ENCODE measurements at regions not wholly inside any gene's neighbourhood (a gene's known extent, or its start where the extent isn't known, plus 50 kb on each side); places are given as distances from the start of the nearest gene placed in this dataset.
"Not testable (repeated sequence)": the region's sequence is repeated elsewhere in the genome, so short reads cannot be mapped to it uniquely, and the experiment has no call there.

GRCh38 chr15:70584838-70585706 is 178.3 kb downstream of the UACA start:
- Histone ChIP-seq H3K9me3 (ENCODE audit: control insufficient read depth, insufficient read depth, low read length) (no peaks in the 10 kb centered on the region), H3K4me1 (ENCODE audit: insufficient read depth, low read length) (peaks cover 6% of the 10 kb centered on the region; the same call in 1 of the 2 replicates), H3K36me3 (ENCODE audit: insufficient read depth, low read length) (no peaks in the 10 kb centered on the region), H3K9ac (ENCODE audit: low read depth, low read length) (peak overlapping the region; percentile 58)

- H3K9ac ChIP-seq (ENCODE audit: low read depth, low read length), result peak overlapping the region; percentile 55
- no peaks in the 10 kb centered on the region for H3K9me3 ChIP-seq (ENCODE audit: control insufficient read depth, insufficient read depth, low read length)
- peaks cover 12% of the 10 kb centered on the region; the same call in 1 of the 2 replicates for H3K4me1 ChIP-seq (ENCODE audit: insufficient read depth, low read length)
- H3K36me3 ChIP-seq (ENCODE audit: insufficient read depth, low read length), result no peaks in the 10 kb centered on the region
These were observed 178.9 kb downstream of the UACA start for GRCh38 chr15:70584441-70584837.

- H3K36me3 ChIP-seq (ENCODE audit: insufficient read depth, low read length), result no peaks in the 10 kb centered on the region
- no peaks in the 10 kb centered on the region for H3K9me3 ChIP-seq (ENCODE audit: control insufficient read depth, insufficient read depth, low read length)
- no peak overlapping the region for H3K9ac ChIP-seq (ENCODE audit: low read depth, low read length)
- H3K4me1 ChIP-seq (ENCODE audit: insufficient read depth, low read length), result peaks cover 16% of the 10 kb centered on the region; the same call in 1 of the 2 replicates
These were observed 180.4 kb downstream of the UACA start for GRCh38 chr15:70583006-70583405.

GRCh38 chr15:70582143-70582945 is 181.0 kb downstream of the UACA start:
- H3K36me3 ChIP-seq (ENCODE audit: insufficient read depth, low read length), result no peaks in the 10 kb centered on the region
- H3K9me3 ChIP-seq (ENCODE audit: control insufficient read depth, insufficient read depth, low read length), result no peaks in the 10 kb centered on the region
- H3K4me1 ChIP-seq (ENCODE audit: insufficient read depth, low read length), result peaks cover 16% of the 10 kb centered on the region; the same call in 1 of the 2 replicates
- no peak overlapping the region for H3K9ac ChIP-seq (ENCODE audit: low read depth, low read length)

GRCh38 chr15:70580958-70581357 is 182.4 kb downstream of the UACA start:
- Histone ChIP-seq H3K9ac (ENCODE audit: low read depth, low read length) (no peak overlapping the region), H3K36me3 (ENCODE audit: insufficient read depth, low read length) (no peaks in the 10 kb centered on the region), H3K9me3 (ENCODE audit: control insufficient read depth, insufficient read depth, low read length) (no peaks in the 10 kb centered on the region)

GRCh38 chr15:70580286-70580685 is 183.1 kb downstream of the UACA start:
- no peaks in the 10 kb centered on the region for H3K9me3 ChIP-seq (ENCODE audit: control insufficient read depth, insufficient read depth, low read length)
- no peak overlapping the region for H3K9ac ChIP-seq (ENCODE audit: low read depth, low read length)
- H3K4me1 ChIP-seq (ENCODE audit: insufficient read depth, low read length), result peaks cover 16% of the 10 kb centered on the region; the same call in 1 of the 2 replicates
- no peaks in the 10 kb centered on the region for H3K36me3 ChIP-seq (ENCODE audit: insufficient read depth, low read length)

More at GRCh38 chr15:70580958-70581357, 182.4 kb downstream of the UACA start:
- peaks cover 16% of the 10 kb centered on the region; the same call in 1 of the 2 replicates for H3K4me1 ChIP-seq (ENCODE audit: insufficient read depth, low read length)

GRCh38 chr15:70579766-70580165 is 183.6 kb downstream of the UACA start:
- Histone ChIP-seq H3K36me3 (ENCODE audit: insufficient read depth, low read length) (no peaks in the 10 kb centered on the region), H3K9ac (ENCODE audit: low read depth, low read length) (no peak overlapping the region; the same call in 1 of the 2 replicates), H3K9me3 (ENCODE audit: control insufficient read depth, insufficient read depth, low read length) (no peaks in the 10 kb centered on the region), H3K4me1 (ENCODE audit: insufficient read depth, low read length) (peaks cover 16% of the 10 kb centered on the region; the same call in 1 of the 2 replicates)

- Histone ChIP-seq H3K9me3 (ENCODE audit: control insufficient read depth, insufficient read depth, low read length) (peaks cover 5% of the 10 kb centered on the region; the same call in 1 of the 2 replicates), H3K36me3 (ENCODE audit: insufficient read depth, low read length) (no peaks in the 10 kb centered on the region), H3K4me1 (ENCODE audit: insufficient read depth, low read length) (peaks cover 16% of the 10 kb centered on the region; the same call in 1 of the 2 replicates), H3K9ac (ENCODE audit: low read depth, low read length) (no peak overlapping the region)
These were observed 185.2 kb downstream of the UACA start for GRCh38 chr15:70578196-70578595.

- Histone ChIP-seq H3K9ac (ENCODE audit: low read depth, low read length) (no peak overlapping the region), H3K9me3 (ENCODE audit: control insufficient read depth, insufficient read depth, low read length) (peaks cover 5% of the 10 kb centered on the region; the same call in 1 of the 2 replicates), H3K4me1 (ENCODE audit: insufficient read depth, low read length) (peaks cover 16% of the 10 kb centered on the region; the same call in 1 of the 2 replicates)
These were observed 186.7 kb downstream of the UACA start for GRCh38 chr15:70576696-70577095.

GRCh38 chr15:70576276-70576675 is 187.1 kb downstream of the UACA start:
- Histone ChIP-seq H3K9ac (ENCODE audit: low read depth, low read length) (no peak overlapping the region), H3K4me1 (ENCODE audit: insufficient read depth, low read length) (peaks cover 16% of the 10 kb centered on the region; the same call in 1 of the 2 replicates), H3K9me3 (ENCODE audit: control insufficient read depth, insufficient read depth, low read length) (peaks cover 5% of the 10 kb centered on the region; the same call in 1 of the 2 replicates), H3K36me3 (ENCODE audit: insufficient read depth, low read length) (no peaks in the 10 kb centered on the region)

More at GRCh38 chr15:70576696-70577095, 186.7 kb downstream of the UACA start:
- no peaks in the 10 kb centered on the region for H3K36me3 ChIP-seq (ENCODE audit: insufficient read depth, low read length)

GRCh38 chr15:70575231-70576226 is 187.8 kb downstream of the UACA start:
- H3K9me3 ChIP-seq (ENCODE audit: control insufficient read depth, insufficient read depth, low read length), result peaks cover 5% of the 10 kb centered on the region; the same call in 1 of the 2 replicates
- H3K4me1 ChIP-seq (ENCODE audit: insufficient read depth, low read length), result peaks cover 15% of the 10 kb centered on the region; the same call in 1 of the 2 replicates
- H3K9ac ChIP-seq (ENCODE audit: low read depth, low read length), result no peak overlapping the region
- H3K36me3 ChIP-seq (ENCODE audit: insufficient read depth, low read length), result no peaks in the 10 kb centered on the region

- not testable (repeated sequence) for H3K4me1 ChIP-seq (ENCODE audit: insufficient read depth, low read length); H3K36me3 ChIP-seq (ENCODE audit: insufficient read depth, low read length); H3K9me3 ChIP-seq (ENCODE audit: control insufficient read depth, insufficient read depth, low read length); H3K9ac ChIP-seq (ENCODE audit: low read depth, low read length)
These were observed 189.0 kb downstream of the UACA start for GRCh38 chr15:70574325-70574724.

GRCh38 chr15:70573121-70573850 is 190.1 kb downstream of the UACA start:
- Histone ChIP-seq H3K36me3 (ENCODE audit: insufficient read depth, low read length) (no peaks in the 10 kb centered on the region), H3K9me3 (ENCODE audit: control insufficient read depth, insufficient read depth, low read length) (peaks cover 5% of the 10 kb centered on the region; the same call in 1 of the 2 replicates), H3K4me1 (ENCODE audit: insufficient read depth, low read length) (no peaks in the 10 kb centered on the region), H3K9ac (ENCODE audit: low read depth, low read length) (no peak overlapping the region)

Data from ES-I3 (cell line).